NCI-H774 (cell line): ENCODE measurements at regions not wholly inside any gene's neighbourhood (a gene's known extent, or its start where the extent isn't known, plus 50 kb on each side); places are given as distances from the start of the nearest gene placed in this dataset.
"Not testable (repeated sequence)": the region's sequence is repeated elsewhere in the genome, so short reads cannot be mapped to it uniquely, and the experiment has no call there.

Experiments used
- DNase-seq: peaks from one replicate; lab custom pipeline; 2025; lab: John Stamatoyannopoulos, UW

GRCh38 chrX:80508083-80508482, 87.8 kb downstream of the TENT5D start:
- DNase-seq = not testable (repeated sequence)

GRCh38 chrX:80511969-80512760, 91.9 kb downstream of the TENT5D start:
- no peak for DNase-seq

- no peak for DNase-seq
Measured at GRCh38 chrX:80512924-80513323, 92.7 kb downstream of the TENT5D start.

GRCh38 chrX:80513625-80514024, 93.4 kb downstream of the TENT5D start:
- DNase-seq = no peak

GRCh38 chrX:80537096-80537495, 116.8 kb downstream of the TENT5D start:
- no peak for DNase-seq

- no peak for DNase-seq
Measured at GRCh38 chrX:80550722-80551121, 130.5 kb downstream of the TENT5D start.

- DNase-seq = no peak
Measured at GRCh38 chrX:80556148-80556547, 135.9 kb downstream of the TENT5D start.

GRCh38 chrX:80572636-80573035, 152.4 kb downstream of the TENT5D start:
- no peak for DNase-seq

- no peak for DNase-seq
Measured at GRCh38 chrX:80573275-80573674, 153.0 kb downstream of the TENT5D start.

GRCh38 chrX:80574486-80575086, 154.3 kb downstream of the TENT5D start:
- not testable (repeated sequence) for DNase-seq

GRCh38 chrX:80576267-80576666, 156.0 kb downstream of the TENT5D start:
- no peak for DNase-seq

GRCh38 chrX:80576806-80577533, 156.7 kb downstream of the TENT5D start:
- no peak for DNase-seq

GRCh38 chrX:80578517-80579105, 158.4 kb downstream of the TENT5D start:
- peak; percentile 1 for DNase-seq

GRCh38 chrX:80590992-80591391, 170.7 kb downstream of the TENT5D start:
- DNase-seq = not testable (repeated sequence)

GRCh38 chrX:80602036-80602860, 182.0 kb downstream of the TENT5D start:
- no peak for DNase-seq
